Chondrocyte (in vitro differentiated cells): ENCODE measurements at regions not wholly inside any gene's neighbourhood (a gene's known extent, or its start where the extent isn't known, plus 50 kb on each side); places are given as distances from the start of the nearest gene placed in this dataset.

Experiments
- DNase-seq: peaks from one replicate; pipeline ENCODE4 v3.0.0; 2021; ENCODE audit warnings: mixed read lengths, low spot score
- H3K27ac Mint-ChIP-seq: one replicate; pipeline ENCODE4 v1.8.0; 2021; ENCODE audit warnings: mild to moderate bottlenecking, moderate library complexity, mixed read lengths; ENCODE audit not compliant: unreplicated experiment
- H3K27me3 Mint-ChIP-seq: 2 replicates; pipeline ENCODE4 v1.8.0; 2021; ENCODE audit warnings: low read depth, mixed read lengths
- H3K36me3 Mint-ChIP-seq: 2 replicates; pipeline ENCODE4 v1.8.0; 2021; ENCODE audit warnings: low read depth, mixed read lengths
- H3K4me1 Mint-ChIP-seq: 2 replicates; pipeline ENCODE4 v1.8.0; 2021; ENCODE audit warnings: low read depth, mild to moderate bottlenecking, mixed read lengths
- H3K4me3 Mint-ChIP-seq: one replicate; pipeline ENCODE4 v1.8.0; 2021; ENCODE audit warnings: mild to moderate bottlenecking, moderate library complexity, mixed read lengths; ENCODE audit not compliant: unreplicated experiment
- H3K9me3 Mint-ChIP-seq: 2 replicates; pipeline ENCODE4 v1.8.0; 2021; ENCODE audit warnings: low read depth, mixed read lengths
- TF ChIP-seq, protein P1 (sequence below): fragments of 200-600 bp; sonication (generic); IDR thresholded peaks from 2 replicates; pipeline ENCODE4 v1.5.0; 2021; ENCODE audit warnings: antibody characterized with exemption, mild to moderate bottlenecking, moderate library complexity

DNA sequence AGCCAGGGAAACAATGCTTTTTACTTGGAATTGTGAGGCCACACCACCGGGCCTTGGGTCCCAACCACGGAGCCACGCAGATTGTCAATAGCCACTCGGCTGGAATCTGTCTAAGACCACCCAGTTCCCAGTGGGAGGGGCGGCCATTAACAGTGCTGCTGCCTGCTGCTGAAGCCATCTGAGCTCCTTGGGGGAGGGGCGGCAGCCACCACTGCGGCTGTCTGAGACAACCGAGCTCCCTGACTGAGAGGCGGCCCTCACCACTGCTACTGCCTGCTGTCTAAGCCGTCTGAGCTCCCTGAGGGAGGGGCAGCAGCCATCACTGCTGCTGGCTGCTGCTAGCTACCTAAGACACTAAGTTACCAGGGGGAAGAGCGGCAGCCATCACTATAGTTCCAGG, 64.3 kb downstream of the DMRTA2 start:
- H3K4me1 Mint-ChIP-seq: no peaks in the 10 kb centered on the region
- H3K36me3 Mint-ChIP-seq: peaks cover 3% of the 10 kb centered on the region
- H3K9me3 Mint-ChIP-seq: peaks cover 24% of the 10 kb centered on the region
- H3K27ac Mint-ChIP-seq: no peak overlapping the region
- no peak overlapping the region for H3K4me3 Mint-ChIP-seq
- H3K27me3 Mint-ChIP-seq: peaks cover 39% of the 10 kb centered on the region
- TF ChIP-seq, protein P1, sequence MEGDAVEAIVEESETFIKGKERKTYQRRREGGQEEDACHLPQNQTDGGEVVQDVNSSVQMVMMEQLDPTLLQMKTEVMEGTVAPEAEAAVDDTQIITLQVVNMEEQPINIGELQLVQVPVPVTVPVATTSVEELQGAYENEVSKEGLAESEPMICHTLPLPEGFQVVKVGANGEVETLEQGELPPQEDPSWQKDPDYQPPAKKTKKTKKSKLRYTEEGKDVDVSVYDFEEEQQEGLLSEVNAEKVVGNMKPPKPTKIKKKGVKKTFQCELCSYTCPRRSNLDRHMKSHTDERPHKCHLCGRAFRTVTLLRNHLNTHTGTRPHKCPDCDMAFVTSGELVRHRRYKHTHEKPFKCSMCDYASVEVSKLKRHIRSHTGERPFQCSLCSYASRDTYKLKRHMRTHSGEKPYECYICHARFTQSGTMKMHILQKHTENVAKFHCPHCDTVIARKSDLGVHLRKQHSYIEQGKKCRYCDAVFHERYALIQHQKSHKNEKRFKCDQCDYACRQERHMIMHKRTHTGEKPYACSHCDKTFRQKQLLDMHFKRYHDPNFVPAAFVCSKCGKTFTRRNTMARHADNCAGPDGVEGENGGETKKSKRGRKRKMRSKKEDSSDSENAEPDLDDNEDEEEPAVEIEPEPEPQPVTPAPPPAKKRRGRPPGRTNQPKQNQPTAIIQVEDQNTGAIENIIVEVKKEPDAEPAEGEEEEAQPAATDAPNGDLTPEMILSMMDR: no peak
- DNase-seq: no peak

- DNase-seq: no peak
- H3K27me3 Mint-ChIP-seq: peaks cover 36% of the 10 kb centered on the region
- no peak overlapping the region for H3K4me3 Mint-ChIP-seq
- TF ChIP-seq, protein P1: no peak
- H3K27ac Mint-ChIP-seq: no peak overlapping the region
- H3K4me1 Mint-ChIP-seq: no peaks in the 10 kb centered on the region
- H3K9me3 Mint-ChIP-seq: peaks cover 18% of the 10 kb centered on the region
- peaks cover 3% of the 10 kb centered on the region for H3K36me3 Mint-ChIP-seq
Observed at GRCh38 chr1:50357186-50357585, 66.1 kb downstream of the DMRTA2 start.

GRCh38 chr1:50354813-50355212, 68.4 kb downstream of the DMRTA2 start:
- H3K4me1 Mint-ChIP-seq: no peaks in the 10 kb centered on the region
- TF ChIP-seq, protein P1: no peak
- H3K4me3 Mint-ChIP-seq: no peak overlapping the region
- no peaks in the 10 kb centered on the region for H3K36me3 Mint-ChIP-seq
- H3K9me3 Mint-ChIP-seq: peaks cover 8% of the 10 kb centered on the region
- DNase-seq: no peak
- H3K27me3 Mint-ChIP-seq: peaks cover 42% of the 10 kb centered on the region
- no peak overlapping the region for H3K27ac Mint-ChIP-seq

GRCh38 chr1:50352428-50352827, 70.8 kb downstream of the DMRTA2 start:
- H3K9me3 Mint-ChIP-seq: peaks cover 8% of the 10 kb centered on the region
- H3K4me1 Mint-ChIP-seq: no peaks in the 10 kb centered on the region
- H3K27me3 Mint-ChIP-seq: peaks cover 52% of the 10 kb centered on the region
- DNase-seq: no peak
- TF ChIP-seq, protein P1: no peak
- H3K4me3 Mint-ChIP-seq: no peak overlapping the region
- no peak overlapping the region for H3K27ac Mint-ChIP-seq
- H3K36me3 Mint-ChIP-seq: no peaks in the 10 kb centered on the region

GRCh38 chr1:50350868-50351267, 72.4 kb downstream of the DMRTA2 start:
- peaks cover 8% of the 10 kb centered on the region for H3K9me3 Mint-ChIP-seq
- H3K4me3 Mint-ChIP-seq: no peak overlapping the region
- H3K27ac Mint-ChIP-seq: no peak overlapping the region
- TF ChIP-seq, protein P1: no peak
- peaks cover 47% of the 10 kb centered on the region for H3K27me3 Mint-ChIP-seq
- DNase-seq: no peak
- H3K36me3 Mint-ChIP-seq: no peaks in the 10 kb centered on the region
- H3K4me1 Mint-ChIP-seq: no peaks in the 10 kb centered on the region
